Karpas-422 (cell line): ENCODE measurements at regions not wholly inside any gene's neighbourhood (a gene's known extent, or its start where the extent isn't known, plus 50 kb on each side); places are given as distances from the start of the nearest gene placed in this dataset.

ENCODE experiments used
- DNase-seq: peaks from one replicate; pipeline ENCODE4 v3.0.0-alpha.2; 2015
- H2AFZ ChIP-seq: fragments of 200-600 bp; sonication (generic); 2 replicates; pipeline ENCODE4 v1.6.1; 2014; ENCODE audit warnings: antibody characterized with exemption, low read length, mixed read lengths
- H3K27ac ChIP-seq: fragments of 200-600 bp; sonication (generic); 2 replicates; pipeline ENCODE4 v1.5.1; 2014; ENCODE audit warnings: mild to moderate bottlenecking, low read length, moderate library complexity
- H3K27me3 ChIP-seq: fragments of 200-600 bp; sonication (generic); 2 replicates; pipeline ENCODE4 v1.6.1; 2014; ENCODE audit warnings: low read length, mixed read lengths
- H3K36me3 ChIP-seq: fragments of 200-600 bp; sonication (generic); 2 replicates; pipeline ENCODE4 v1.6.1; 2014; ENCODE audit warnings: low read length, mixed read lengths; ENCODE audit not compliant: insufficient read depth
- H3K4me1 ChIP-seq: fragments of 200-600 bp; sonication (generic); 2 replicates; pipeline ENCODE4 v1.6.1; 2014; ENCODE audit warnings: mild to moderate bottlenecking, low read length, mixed read lengths
- H3K4me2 ChIP-seq: fragments of 200-600 bp; sonication (generic); 2 replicates; pipeline ENCODE4 v1.6.1; 2014; ENCODE audit warnings: low read length, low read depth, mild to moderate bottlenecking; ENCODE audit not compliant: poor library complexity, severe bottlenecking
- H3K4me3 ChIP-seq: fragments of 200-600 bp; sonication (generic); 2 replicates; pipeline ENCODE4 v1.5.1; 2014; ENCODE audit warnings: mild to moderate bottlenecking, antibody characterized with exemption, low read length, mixed read lengths
- H3K79me2 ChIP-seq: fragments of 200-600 bp; sonication (generic); 2 replicates; pipeline ENCODE4 v1.6.1; 2014; ENCODE audit warnings: mild to moderate bottlenecking, low read length, mixed read lengths
- H3K9ac ChIP-seq: fragments of 200-600 bp; sonication (generic); 2 replicates; pipeline ENCODE4 v1.6.0; 2014; ENCODE audit warnings: low read length
- H3K9me2 ChIP-seq: fragments of 200-600 bp; sonication (generic), shearing (Covaris generic); replicated peaks from 2 replicates; pipeline ENCODE4 v1.6.0; 2014; ENCODE audit warnings: mild to moderate bottlenecking, low read length, moderate library complexity; ENCODE audit not compliant: insufficient read depth
- H3K9me3 ChIP-seq: fragments of 300-700, 200-600 bp; sonication (generic); 2 replicates; pipeline ENCODE4 v1.6.1; 2014; ENCODE audit warnings: low read length, mixed read lengths
- H4K20me1 ChIP-seq: fragments of 200-600 bp; sonication (generic); 2 replicates; pipeline ENCODE4 v1.6.1; 2014; ENCODE audit warnings: mild to moderate bottlenecking, antibody characterized with exemption, low read length, low read depth; ENCODE audit not compliant: insufficient read depth

GRCh38 chr20:39879296-39879695, 809.7 kb downstream of the MAFB start:
- H3K36me3 ChIP-seq = no peaks in the 10 kb centered on the region
- no peaks in the 10 kb centered on the region for H3K9me2 ChIP-seq
- DNase-seq = no peak
- no peaks in the 10 kb centered on the region for H3K79me2 ChIP-seq
- no peak overlapping the region for H3K4me3 ChIP-seq
- no peaks in the 10 kb centered on the region for H3K4me1 ChIP-seq
- H3K27ac ChIP-seq = no peak overlapping the region
- no peaks in the 10 kb centered on the region for H3K27me3 ChIP-seq
- no peaks in the 10 kb centered on the region for H3K9me3 ChIP-seq
- no peak overlapping the region for H3K4me2 ChIP-seq
- no peak overlapping the region for H2AFZ ChIP-seq
- H4K20me1 ChIP-seq = no peaks in the 10 kb centered on the region
- no peak overlapping the region for H3K9ac ChIP-seq

GRCh38 chr20:39878809-39879208, 810.2 kb downstream of the MAFB start:
- no peak overlapping the region for H3K27ac ChIP-seq
- no peaks in the 10 kb centered on the region for H3K27me3 ChIP-seq
- H3K4me1 ChIP-seq = peaks cover 2% of the 10 kb centered on the region
- DNase-seq = no peak
- no peaks in the 10 kb centered on the region for H3K9me2 ChIP-seq
- no peaks in the 10 kb centered on the region for H3K79me2 ChIP-seq
- no peak overlapping the region for H3K4me3 ChIP-seq
- H3K36me3 ChIP-seq = no peaks in the 10 kb centered on the region
- H3K9me3 ChIP-seq = no peaks in the 10 kb centered on the region
- no peak overlapping the region for H2AFZ ChIP-seq
- H3K4me2 ChIP-seq = no peak overlapping the region
- H3K9ac ChIP-seq = no peak overlapping the region
- H4K20me1 ChIP-seq = no peaks in the 10 kb centered on the region

GRCh38 chr20:39878320-39878719, 810.7 kb downstream of the MAFB start:
- no peak overlapping the region for H3K27ac ChIP-seq
- DNase-seq = no peak
- no peaks in the 10 kb centered on the region for H3K27me3 ChIP-seq
- H4K20me1 ChIP-seq = no peaks in the 10 kb centered on the region
- no peaks in the 10 kb centered on the region for H3K9me3 ChIP-seq
- no peaks in the 10 kb centered on the region for H3K9me2 ChIP-seq
- H3K4me3 ChIP-seq = no peak overlapping the region
- H3K4me1 ChIP-seq = peaks cover 7% of the 10 kb centered on the region
- no peak overlapping the region for H3K9ac ChIP-seq
- no peak overlapping the region for H2AFZ ChIP-seq
- H3K4me2 ChIP-seq = no peak overlapping the region
- H3K79me2 ChIP-seq = no peaks in the 10 kb centered on the region
- no peaks in the 10 kb centered on the region for H3K36me3 ChIP-seq

- no peak for DNase-seq
- H2AFZ ChIP-seq = no peak overlapping the region
- no peak overlapping the region for H3K4me3 ChIP-seq
- H3K9me3 ChIP-seq = no peaks in the 10 kb centered on the region
- no peaks in the 10 kb centered on the region for H4K20me1 ChIP-seq
- H3K9ac ChIP-seq = no peak overlapping the region
- no peaks in the 10 kb centered on the region for H3K36me3 ChIP-seq
- H3K4me2 ChIP-seq = no peak overlapping the region
- no peaks in the 10 kb centered on the region for H3K9me2 ChIP-seq
- H3K27ac ChIP-seq = no peak overlapping the region
- H3K27me3 ChIP-seq = no peaks in the 10 kb centered on the region
- no peaks in the 10 kb centered on the region for H3K79me2 ChIP-seq
- peaks cover 8% of the 10 kb centered on the region for H3K4me1 ChIP-seq
These were observed 811.2 kb downstream of the MAFB start for GRCh38 chr20:39877788-39878187.

- no peak for DNase-seq
- no peaks in the 10 kb centered on the region for H3K79me2 ChIP-seq
- no peak overlapping the region for H2AFZ ChIP-seq
- H4K20me1 ChIP-seq = no peaks in the 10 kb centered on the region
- no peaks in the 10 kb centered on the region for H3K9me3 ChIP-seq
- H3K27me3 ChIP-seq = no peaks in the 10 kb centered on the region
- H3K27ac ChIP-seq = no peak overlapping the region
- H3K4me3 ChIP-seq = no peak overlapping the region
- H3K4me2 ChIP-seq = no peak overlapping the region
- no peak overlapping the region for H3K9ac ChIP-seq
- peaks cover 8% of the 10 kb centered on the region for H3K4me1 ChIP-seq
- H3K36me3 ChIP-seq = no peaks in the 10 kb centered on the region
- H3K9me2 ChIP-seq = no peaks in the 10 kb centered on the region
These were observed 811.9 kb downstream of the MAFB start for GRCh38 chr20:39876976-39877635.

GRCh38 chr20:39875492-39876110, 813.4 kb downstream of the MAFB start:
- Histone ChIP-seq H3K79me2 (no peaks in the 10 kb centered on the region), H3K9ac (no peak overlapping the region), H3K4me1 (peaks cover 13% of the 10 kb centered on the region), H3K4me2 (no peak overlapping the region), H3K27me3 (no peaks in the 10 kb centered on the region), H3K4me3 (no peak overlapping the region), H4K20me1 (no peaks in the 10 kb centered on the region), H2AFZ (no peak overlapping the region), H3K36me3 (no peaks in the 10 kb centered on the region), H3K9me2 (no peaks in the 10 kb centered on the region), H3K9me3 (no peaks in the 10 kb centered on the region), H3K27ac (no peak overlapping the region)
- DNase-seq = no peak

- H3K27me3 ChIP-seq = no peaks in the 10 kb centered on the region
- no peaks in the 10 kb centered on the region for H4K20me1 ChIP-seq
- no peaks in the 10 kb centered on the region for H3K36me3 ChIP-seq
- H3K4me2 ChIP-seq = peak overlapping the region; percentile 63
- no peaks in the 10 kb centered on the region for H3K9me3 ChIP-seq
- peak overlapping the region; percentile 70; the same call in 1 of the 2 replicates for H2AFZ ChIP-seq
- no peaks in the 10 kb centered on the region for H3K9me2 ChIP-seq
- H3K4me3 ChIP-seq = peak overlapping the region; percentile 40; the same call in 1 of the 2 replicates
- H3K9ac ChIP-seq = peak overlapping the region; percentile 42
- no peaks in the 10 kb centered on the region for H3K79me2 ChIP-seq
- H3K4me1 ChIP-seq = peaks cover 13% of the 10 kb centered on the region
- DNase-seq = peak; percentile 95
- no peak overlapping the region for H3K27ac ChIP-seq
These were observed 814.8 kb downstream of the MAFB start for GRCh38 chr20:39874049-39874893.

- Histone ChIP-seq H4K20me1 (no peaks in the 10 kb centered on the region), H3K9me2 (no peaks in the 10 kb centered on the region), H2AFZ (peak overlapping the region; percentile 70; the same call in 1 of the 2 replicates), H3K27ac (no peak overlapping the region), H3K9ac (no peak overlapping the region; the same call in 1 of the 2 replicates), H3K36me3 (no peaks in the 10 kb centered on the region), H3K4me1 (peaks cover 13% of the 10 kb centered on the region), H3K9me3 (no peaks in the 10 kb centered on the region), H3K4me2 (peak overlapping the region; percentile 63), H3K79me2 (no peaks in the 10 kb centered on the region), H3K4me3 (no peak overlapping the region), H3K27me3 (no peaks in the 10 kb centered on the region)
- no peak for DNase-seq
These were observed 815.8 kb downstream of the MAFB start for GRCh38 chr20:39873286-39873685.
